ENCODE measurements at regions not wholly inside any gene's neighbourhood (a gene's known extent, or its start where the extent isn't known, plus 50 kb on each side); places are given as distances from the start of the nearest gene placed in this dataset.
"Not testable (repeated sequence)": the region's sequence is repeated elsewhere in the genome, so short reads cannot be mapped to it uniquely, and the experiment has no call there.

- DNase-seq: not testable (repeated sequence)
These were observed 354.5 kb downstream of the CEP170 start for GRCh38 chr1:242900558-242900957.

DNA sequence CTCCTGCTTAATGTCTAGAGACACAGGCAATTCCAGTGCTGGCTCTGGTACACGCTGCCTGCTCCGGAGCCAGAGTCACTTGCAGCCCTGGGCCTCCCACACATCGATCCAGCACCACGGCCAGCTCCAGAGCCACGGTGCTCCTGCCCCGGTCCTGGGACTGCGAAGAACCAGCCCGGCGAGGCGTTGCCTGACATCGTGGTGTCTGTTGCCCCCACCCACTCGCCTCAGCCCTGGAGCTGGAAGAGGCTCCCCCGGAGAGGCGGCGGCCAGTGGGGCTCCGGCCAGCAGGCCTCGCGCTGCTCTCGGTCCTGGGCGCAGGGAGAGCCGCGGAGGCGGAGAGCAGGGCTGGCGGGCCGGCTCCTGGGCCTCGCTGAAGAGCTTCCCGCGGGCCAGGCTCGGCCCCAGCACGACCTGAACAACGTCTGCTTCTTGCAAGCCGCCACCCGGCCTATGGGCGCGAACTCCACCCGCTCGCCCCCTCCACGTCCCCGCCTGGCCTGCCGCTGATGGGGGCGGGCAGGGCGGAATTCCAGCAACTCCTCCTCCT lies 364.8 kb downstream of the CEP170 start:
- no peak for DNase-seq

DNA sequence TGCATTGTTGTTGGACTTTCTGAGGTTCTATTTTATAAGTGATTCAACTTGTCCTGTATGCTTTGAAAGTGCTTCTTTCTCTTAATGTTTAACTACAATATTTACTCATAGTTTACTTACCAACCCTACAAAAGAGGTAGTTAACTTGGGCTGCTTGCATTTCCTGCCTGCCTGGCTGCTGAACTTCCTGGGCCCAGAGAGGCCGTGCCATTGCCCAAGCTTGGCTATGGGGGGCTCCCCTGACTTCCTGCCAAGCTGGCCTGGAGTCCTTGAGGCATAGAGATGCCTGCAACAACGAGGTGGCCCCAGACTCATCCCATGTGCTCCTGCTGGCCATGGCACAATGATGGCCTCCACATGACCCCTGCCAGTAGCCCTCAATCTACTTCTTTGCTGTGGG lies 361.6 kb upstream of the PLD5 start:
- no peak for DNase-seq

DNA sequence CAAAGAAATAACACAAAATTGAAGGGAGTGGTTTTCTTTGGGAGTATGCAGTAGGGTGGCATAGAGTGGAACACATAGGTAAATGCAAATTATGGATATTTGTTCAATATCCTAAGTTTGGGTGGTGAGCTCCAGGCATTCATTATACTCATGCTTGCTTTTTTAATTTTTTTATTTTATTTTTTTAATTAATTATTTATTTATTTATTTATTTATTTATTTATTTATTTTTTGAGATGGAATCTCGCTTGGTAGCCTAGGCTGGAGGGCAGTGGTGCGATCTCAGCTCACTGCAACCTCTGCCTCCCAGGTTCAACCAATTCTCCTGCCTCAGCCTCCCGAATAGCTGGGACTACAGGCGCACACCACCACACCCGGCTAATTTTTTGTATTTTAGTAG lies 355.5 kb upstream of the PLD5 start:
- not testable (repeated sequence) for DNase-seq

DNA sequence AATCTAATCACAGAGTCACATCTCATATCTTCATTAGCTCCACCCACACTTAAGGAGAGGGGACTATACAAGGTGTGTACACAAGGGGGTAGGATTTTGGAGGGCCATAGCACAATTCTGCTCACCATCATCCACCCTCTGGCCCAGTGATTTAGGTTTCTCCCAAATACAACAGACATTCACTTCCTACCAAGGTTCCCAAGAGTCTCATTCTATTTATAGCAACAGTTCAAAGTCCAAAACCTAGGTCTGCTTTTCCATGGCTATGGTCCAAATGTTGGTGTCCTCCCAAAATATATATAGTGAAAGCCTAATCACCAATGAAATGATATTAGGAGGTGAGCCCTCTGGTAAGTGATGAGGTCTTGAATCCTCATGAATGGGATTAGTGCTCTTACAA lies 353.2 kb upstream of the PLD5 start:
- DNase-seq: no peak

- DNase-seq: no peak
These were observed 352.7 kb upstream of the PLD5 start for GRCh38 chr1:242877229-242877628.

DNA sequence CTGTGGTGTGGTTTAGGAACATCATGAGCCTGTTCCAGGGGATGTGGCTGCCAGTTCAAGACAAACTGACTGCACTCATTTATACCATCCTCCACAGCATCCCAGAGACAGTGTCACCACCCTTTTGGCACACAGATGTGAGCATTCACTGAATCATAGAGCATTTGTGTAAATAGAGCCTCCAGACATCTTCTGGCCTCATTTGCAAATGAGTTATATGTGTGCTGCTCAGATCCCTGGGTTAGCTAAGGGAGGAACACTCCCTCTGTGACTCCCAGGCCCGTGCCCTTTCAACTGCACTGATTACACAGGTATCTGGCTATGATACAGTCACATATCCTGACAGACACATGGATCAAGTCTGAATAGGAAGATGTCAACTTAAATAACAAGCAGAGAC lies 351.5 kb upstream of the PLD5 start:
- no peak for DNase-seq

DNA sequence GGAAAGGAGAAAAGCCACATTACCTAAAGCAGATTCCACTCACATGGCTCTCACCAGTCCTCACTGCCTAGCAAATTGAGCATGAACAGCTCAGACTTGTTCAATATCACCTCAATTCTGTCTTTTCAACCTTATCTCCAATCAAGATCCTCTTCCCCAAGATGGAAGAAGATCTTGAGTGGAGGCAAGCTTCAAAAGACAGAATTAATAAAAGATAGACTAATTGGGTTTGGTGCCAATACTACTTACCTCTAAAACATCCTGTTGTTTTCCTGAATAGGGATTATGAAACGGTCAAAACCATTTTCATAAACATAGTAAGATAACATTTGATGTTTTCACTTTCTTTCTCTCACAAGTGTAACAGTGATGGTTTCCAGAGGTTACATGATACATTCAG lies 349.2 kb upstream of the PLD5 start:
- no peak for DNase-seq

DNA sequence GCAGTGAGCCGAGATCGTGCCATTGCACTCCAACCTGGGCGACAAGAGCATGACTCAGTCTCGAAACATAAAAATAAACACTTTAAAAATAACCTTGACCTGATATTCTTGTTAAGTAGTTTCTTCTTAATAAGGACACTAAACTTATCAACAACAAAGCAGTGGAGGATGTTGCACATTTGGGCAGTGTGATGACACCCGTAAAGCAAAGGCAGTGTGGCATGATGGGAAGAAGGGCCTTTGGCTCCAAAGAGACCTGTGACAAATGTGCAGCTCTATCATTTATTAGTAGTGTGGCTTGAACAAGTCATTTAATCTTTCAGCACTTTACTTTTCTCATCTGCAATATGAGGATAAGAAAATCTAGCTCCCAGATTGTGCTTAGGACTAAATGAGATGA lies 348.0 kb upstream of the PLD5 start:
- no peak for DNase-seq

GRCh38 chr1:242871471-242872030 lies 347.1 kb upstream of the PLD5 start:
- DNase-seq: no peak

DNA sequence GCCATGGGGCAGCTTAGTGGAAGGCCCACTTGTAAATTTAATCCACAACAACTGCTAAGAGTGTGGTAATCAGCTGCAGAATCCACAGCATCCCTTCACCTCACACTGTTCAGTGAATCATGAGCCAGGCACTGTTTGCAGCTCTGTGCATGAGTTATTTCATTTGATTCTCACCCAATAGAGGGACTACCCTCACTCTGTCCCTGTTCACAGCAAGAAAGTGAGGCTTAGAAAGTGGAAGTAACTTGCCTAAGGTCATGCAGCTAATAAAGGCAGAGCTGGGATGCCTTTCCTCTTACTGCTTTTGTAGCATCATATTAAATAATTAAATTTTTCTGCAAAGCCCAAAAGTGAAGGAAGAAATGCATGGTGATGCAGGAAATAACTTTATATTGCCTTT lies 346.5 kb upstream of the PLD5 start:
- DNase-seq: no peak

GRCh38 chr1:242856289-242856688 lies 331.8 kb upstream of the PLD5 start:
- DNase-seq: no peak

DNA sequence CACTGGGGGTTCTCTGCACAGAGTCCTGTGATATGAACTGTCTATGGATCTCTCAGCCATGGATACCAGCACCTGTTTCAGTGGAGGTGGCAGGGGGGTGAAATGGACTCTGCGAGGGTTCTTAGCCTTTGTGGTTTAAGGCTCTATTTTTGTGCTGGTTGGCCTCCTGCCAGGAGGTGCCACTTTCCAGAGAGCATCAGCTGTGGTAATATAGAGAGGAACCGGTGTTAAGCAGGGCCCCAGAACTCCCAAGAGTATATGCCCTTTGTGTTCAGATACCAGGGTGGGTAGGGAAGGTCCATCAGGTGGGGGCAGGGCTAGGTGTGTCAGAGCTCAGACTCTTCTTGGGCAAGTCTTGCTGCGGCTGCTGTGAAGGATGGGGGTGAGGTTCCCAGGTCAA lies 330.0 kb upstream of the PLD5 start:
- no peak for DNase-seq

- no peak for DNase-seq
These were observed 323.0 kb upstream of the PLD5 start for GRCh38 chr1:242847390-242847993.

GRCh38 chr1:242842094-242842493 lies 317.6 kb upstream of the PLD5 start:
- peak; percentile 18 to 40 for DNase-seq

DNA sequence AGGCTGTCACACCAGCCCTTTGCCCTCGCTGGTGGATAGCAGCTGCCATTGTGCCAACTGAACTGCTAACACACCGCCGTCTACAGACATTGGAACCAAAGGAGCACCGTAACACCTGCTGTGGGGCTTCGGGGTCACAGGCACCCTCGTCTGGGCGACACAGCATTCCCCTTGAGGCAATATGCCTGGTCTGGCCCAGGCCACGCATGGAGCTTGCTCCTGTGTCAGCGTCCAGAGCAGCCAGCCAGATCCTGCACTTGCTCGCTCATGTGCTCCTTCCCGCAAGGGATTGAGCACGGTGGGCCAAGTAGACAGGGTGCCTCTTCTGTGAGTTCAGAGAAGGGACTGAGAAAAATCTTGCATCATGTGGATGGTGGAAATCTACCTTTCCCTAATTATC lies 314.6 kb upstream of the PLD5 start:
- no peak for DNase-seq

DNA sequence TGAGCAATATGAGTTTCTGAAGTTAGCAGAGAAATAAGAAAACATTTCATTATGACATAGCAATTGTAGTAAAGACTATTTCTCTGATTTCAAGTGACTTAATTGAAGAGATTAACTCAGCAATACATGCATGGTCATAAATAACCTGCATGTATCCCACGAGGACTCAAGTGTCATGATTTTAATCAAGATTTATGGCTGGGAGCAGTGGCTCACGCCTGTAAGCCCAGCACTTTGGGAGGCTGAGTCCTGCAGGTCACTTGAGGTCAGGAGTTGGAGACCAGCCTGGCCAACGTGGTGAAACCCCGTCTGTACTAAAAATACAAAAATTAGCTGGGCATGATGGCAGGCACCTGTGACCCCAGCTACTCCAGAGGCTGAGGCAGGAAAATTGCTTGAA lies 311.9 kb upstream of the PLD5 start:
- DNase-seq: peak in 1 of 2 experiments; percentile 8

DNA sequence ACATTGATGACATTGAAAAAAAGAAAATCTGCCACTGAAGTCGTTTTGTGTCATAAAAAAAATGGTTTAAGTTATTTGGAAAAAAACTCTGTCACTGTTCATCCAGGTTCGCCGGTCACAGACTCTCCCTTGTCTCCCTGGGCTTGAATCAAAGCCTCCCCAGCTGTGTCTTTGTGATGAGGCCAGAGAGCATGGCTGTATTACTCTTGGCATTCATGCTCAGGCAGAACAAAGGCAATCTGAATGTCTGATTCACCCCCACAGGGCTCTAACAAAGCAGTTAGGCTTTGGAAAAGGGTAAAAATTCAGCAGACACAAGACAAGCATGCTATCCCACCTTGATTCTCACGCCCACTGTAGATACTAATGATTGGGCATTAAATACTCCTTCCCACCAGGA lies 304.3 kb upstream of the PLD5 start:
- DNase-seq: no peak

GRCh38 chr1:242828199-242828598 lies 303.7 kb upstream of the PLD5 start:
- DNase-seq: no peak

GRCh38 chr1:242827538-242827937 lies 303.0 kb upstream of the PLD5 start:
- DNase-seq: peak in 1 of 2 experiments; percentile 17

DNA sequence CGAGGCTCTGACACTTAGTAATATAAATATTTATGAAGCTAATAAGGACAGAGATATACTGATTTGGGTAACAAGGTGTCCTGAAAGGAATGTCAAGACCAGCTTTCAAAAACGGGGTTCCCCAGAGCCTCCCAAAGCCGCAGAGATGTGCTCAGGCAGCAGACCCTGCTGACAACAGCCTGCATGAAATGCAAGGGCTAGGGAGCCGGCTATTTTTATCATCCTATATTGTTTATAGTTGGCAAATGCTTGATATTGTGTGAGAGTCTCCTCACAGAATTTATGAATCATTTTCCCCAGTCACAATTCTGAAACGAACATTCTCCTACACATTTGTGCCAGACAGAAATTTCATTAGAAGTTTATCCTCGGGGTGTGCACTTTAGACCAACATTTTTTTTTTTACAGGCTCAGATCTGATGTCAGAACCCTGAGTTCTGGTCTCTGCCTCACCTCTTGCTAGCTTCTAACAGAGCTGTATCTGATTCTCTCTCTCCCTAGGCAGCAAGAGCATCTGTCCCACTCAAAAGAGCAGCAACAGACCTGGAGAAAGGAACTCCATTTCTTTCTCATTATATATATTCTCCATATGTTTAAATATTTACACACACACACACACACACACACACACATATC lies 302.3 kb upstream of the PLD5 start:
- peak in 1 of 2 experiments; percentile 11 for DNase-seq

DNA sequence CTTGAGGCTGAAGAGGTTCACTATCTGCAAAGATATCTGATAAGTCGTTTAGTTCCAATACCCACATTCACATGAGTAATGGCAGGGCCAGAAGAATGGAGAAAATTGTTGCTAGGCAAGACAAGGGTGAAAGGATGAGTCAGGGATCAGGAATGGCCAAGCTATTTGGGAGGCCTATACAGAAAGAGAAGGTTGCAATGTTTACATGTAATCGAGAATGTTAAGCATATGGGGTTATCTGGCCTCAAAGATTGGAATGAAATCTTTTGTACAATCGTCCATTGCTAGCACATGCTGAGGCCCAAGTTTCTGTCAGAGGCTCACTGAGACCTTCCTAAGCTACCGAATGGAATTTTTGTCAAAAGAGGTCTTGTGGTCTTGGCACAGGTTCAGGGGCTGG lies 299.9 kb upstream of the PLD5 start:
- no peak for DNase-seq

GRCh38 chr1:242813490-242814091 lies 289.1 kb upstream of the PLD5 start:
- DNase-seq: no peak
